Non-pigmented ciliary epithelial cell (primary cell): ENCODE measurements at regions not wholly inside any gene's neighbourhood (a gene's known extent, or its start where the extent isn't known, plus 50 kb on each side); places are given as distances from the start of the nearest gene placed in this dataset.
A peak's percentile ranks its signal among the peaks of the same experiment; 100 is the strongest.

Experiments
- DNase-seq: peaks from one replicate; pipeline ENCODE4 v3.0.0-alpha.2; 2010; ENCODE audit warnings: low read depth

DNA sequence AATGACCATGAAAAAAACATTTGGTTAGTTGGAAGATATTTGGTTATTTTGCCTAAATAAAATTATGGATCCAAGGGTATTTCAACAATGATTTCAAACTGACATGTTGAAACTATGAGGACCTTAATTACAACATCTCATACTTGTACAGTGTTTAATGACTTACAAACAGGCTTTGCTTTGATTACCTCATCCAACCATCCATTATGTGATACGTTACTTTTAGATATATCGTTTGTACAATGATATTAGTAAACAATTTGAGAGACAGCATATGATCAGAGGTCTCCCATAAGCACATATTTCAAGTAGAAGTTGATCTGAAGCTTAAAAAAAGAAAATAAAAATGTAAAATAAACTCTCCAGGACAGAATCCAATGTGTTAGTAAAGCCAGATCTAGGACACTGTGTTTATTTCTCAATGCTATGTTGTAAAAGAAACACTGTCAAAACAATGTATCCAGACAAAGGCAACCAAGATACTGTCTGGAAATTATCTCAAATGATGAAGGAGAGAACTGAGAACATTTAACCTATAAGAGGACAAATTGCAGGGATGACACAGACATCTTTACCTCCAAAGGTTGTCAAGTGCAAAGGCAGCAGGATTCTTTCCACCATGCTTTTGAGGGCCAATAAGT lies 116.0 kb upstream of the TARS1 start:
- DNase-seq, result no peak

DNA sequence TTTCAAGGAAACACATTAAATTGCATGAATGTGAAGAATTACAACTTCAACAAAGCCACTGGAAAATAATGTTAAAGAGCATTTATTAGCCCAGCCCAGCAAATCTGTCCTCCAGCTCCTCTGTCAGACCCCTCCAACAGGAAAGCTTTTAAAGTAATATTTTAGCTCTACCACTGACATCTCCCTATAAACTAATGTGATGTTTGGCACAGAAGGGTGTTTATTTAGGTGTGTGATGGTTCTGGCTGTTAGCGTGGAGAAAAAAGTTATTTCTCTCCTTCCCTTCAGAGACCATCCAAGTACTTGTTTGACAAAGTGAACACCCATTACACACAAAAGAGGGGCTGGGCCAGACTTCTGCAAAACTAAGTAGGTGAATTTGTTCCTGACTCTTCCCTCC lies 111.9 kb upstream of the TARS1 start:
- no peak for DNase-seq

DNA sequence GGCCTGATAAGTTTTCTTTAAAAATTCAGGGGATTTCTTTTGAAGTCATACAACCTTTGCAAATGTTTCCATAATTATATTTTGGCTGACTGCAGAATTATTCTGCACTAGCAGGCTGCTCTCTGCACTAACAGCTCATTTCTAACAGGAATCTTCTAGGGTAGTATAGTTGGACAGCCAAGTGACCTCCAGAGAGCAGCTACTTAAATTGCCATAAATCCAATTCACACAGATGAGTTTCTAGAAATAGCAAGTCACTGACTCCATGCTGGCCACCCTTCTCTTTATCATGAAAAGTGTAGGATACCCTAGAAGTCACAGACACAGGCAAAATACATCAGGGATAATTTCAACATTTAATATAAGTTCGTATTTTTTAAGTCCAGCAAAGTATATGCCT lies 110.9 kb upstream of the TARS1 start:
- no peak for DNase-seq

DNA sequence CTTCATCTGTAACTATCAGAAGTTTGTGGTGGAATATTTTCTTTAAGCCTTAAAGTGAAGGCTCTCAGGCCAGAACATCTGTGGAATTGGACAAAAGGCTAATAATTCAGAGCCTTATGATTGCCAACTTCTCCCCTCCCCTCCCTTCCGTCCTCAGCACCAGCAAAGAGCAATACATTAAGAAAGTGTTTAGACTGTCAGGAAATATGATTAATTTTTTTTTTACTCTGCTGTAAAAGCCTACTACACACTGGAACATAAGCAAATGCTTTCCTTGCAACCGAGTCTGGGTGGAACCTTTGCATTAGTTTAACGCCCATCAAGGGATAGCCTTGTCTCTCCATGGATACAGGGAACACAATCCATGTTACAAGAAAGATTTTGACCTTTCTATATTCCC lies 110.3 kb upstream of the TARS1 start:
- no peak for DNase-seq

DNA sequence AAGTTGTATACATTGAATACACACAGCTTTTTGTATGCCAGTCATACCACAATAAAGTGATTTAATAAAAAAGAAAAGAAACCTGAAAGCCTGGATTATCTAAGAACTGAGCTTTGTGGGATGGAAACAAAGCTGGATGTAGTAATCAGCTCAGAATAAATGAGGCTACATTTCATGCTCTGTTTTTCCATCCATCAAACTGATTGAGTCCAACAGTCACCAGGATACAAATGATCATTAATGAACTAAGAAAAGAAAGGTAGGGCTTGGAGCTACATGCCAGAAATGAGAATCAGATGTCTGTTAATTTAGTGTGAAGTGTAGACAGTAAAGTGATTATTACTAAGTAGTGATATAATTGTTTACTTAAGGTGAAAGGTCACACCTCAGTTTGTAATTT lies 109.8 kb upstream of the TARS1 start:
- DNase-seq, result no peak

DNA sequence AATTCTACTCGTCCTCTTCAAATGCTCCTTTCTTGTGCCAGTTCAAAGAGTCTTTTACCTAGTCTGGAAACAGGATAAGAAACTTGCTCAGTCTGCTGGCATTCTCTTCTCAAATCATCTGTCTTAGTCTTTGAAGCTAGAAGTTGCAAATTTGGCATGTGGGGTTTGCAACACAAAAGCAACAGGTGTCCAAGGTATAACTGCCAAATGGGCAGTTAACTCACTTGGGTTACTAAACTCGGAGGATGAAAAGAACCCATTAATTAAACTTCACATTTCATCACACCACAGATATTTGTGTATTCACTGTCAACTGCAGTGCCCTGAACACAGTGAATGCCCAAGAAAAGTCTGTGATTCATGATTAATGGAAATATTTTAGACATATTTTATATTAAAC lies 108.0 kb upstream of the TARS1 start:
- DNase-seq, result no peak

DNA sequence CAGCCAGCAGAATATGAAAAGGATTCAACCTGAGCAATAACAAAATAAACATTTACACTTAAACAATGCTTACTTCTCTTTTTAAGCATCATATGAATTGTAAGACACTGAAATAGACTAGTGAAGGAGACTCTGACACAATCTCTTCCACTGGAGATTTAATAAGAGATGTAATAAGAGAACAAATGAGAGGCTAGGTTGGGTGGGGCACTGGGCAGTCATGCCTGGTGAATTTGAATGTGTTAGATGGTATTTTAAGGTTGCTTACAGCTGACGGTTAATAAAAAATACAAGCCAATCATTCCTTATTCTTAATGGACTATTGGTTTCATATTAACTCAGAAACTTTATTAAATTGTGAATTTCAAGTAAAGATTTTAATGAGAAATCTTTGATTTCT lies 105.9 kb upstream of the TARS1 start:
- DNase-seq, result no peak

DNA sequence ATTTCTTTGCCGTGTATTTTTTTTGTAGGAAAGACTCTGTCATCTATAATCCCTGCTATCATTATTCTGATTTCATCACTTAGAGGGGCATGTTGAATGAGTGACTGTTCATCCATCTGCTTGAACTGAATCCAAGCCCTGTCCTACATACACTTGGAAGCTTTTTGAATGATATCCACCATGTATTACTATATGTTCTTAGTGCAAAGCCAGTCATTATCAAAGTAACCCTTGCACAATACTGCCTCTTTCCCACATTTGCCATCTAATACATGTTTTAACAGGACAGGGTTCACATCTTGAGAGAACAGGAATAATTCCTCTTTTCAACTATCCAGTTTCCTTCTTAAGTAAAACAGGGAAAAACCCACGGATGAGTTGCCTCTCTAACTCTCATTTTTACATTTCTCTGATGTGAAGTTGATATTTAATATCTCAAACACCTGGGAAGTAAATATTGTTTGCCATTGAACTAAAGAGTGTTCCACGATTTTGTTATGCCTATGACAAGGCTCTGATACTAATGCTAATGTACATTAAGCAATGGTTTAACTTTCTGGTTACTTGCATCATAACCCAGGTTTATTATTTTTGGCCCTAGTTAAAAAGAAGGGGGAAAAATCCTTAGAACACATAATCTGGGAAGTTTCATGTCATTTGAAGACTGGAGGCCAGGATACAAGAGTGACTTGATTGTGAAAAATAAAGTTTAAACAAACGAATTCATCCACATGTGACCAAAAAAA lies 103.7 kb upstream of the TARS1 start:
- no peak for DNase-seq

DNA sequence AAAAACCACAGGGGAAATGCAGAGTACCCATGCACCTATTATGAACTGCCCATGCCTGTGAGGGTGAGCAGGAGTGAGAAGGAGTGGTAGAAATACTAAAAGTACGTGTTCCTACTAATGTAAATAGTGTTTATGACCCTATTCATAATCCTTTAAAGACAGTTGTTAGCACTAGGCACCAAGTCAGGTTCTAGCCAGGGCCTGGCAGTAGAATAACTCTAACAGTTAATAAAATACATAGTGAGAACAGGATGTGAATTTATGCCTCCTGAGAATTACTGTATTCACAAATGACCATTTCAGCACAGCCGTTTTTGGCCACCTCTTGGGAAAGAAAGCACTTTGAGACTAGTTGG lies 103.2 kb upstream of the TARS1 start:
- DNase-seq, result no peak

DNA sequence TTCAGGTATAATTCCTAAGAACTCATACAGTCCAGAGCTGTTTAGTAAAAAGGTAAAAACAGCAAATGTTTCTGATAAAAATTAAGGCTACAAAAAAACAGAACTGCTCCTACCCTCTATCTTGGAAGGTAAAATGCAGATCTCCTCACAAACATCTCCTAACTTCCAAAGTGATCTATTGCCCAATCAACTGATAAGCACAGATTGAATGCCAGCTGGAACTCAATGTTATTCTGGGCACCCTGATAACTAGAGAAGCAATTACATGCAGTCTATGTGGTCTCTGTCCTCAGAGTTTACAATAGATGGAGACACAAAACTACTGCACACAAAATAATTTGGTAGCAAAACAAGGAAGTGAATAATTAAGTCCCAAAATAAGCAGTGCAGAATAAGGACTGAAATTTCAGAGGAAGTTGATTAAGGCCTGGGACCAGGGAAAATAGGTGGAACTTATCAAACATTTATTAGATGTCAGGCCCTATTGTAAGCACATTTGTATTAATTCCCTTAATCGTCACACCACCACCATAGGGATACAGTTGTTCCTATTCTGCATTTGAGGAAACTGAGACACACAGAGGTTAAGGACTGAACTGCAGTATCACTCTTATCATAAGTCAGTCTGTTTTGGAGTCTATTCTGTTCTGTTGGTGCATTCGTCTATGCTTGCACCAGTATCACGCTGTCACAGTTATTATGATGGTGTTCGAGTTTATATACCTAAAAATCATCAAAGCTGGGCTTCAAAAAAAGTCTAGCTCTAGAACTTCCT lies 102.2 kb upstream of the TARS1 start:
- DNase-seq, result no peak

DNA sequence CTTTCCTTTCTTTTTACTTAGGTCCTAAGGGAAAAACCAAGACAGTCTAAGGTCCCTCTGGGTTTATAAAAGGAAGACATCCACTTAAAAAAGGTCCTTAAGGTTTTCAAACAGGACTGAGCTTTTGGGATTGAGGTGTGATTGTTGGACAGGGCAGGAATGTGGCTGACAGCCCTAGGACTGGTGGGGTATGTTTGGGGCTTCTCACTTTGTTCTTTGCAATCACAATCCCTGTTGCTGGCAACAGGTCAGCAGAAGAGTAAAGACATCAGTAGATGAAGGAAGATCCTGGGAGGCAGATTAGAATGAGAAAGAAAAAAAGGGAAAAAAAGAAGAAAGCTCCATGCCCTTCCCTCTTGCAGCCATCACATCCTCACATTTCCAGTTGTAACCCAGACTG lies 101.4 kb upstream of the TARS1 start:
- no peak for DNase-seq

DNA sequence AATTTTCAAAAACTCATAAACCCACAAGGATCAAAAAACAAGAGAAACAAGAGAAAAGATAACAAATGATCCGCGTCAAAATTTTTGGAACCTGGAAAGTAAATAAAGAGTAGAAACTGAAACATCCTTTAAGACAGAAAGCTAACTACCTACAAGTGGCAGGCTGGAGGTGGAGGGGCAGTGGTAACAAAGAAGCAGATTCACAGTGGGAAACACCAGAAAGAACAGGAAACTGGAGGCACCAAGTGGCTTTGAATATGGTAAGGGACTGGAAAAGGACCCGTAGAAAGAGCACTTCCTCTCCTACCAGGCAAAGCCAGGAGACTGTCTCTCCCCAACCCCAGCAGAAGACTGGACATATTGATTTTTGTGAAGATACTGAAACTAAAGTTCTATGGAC lies 100.6 kb upstream of the TARS1 start:
- DNase-seq, result no peak

DNA sequence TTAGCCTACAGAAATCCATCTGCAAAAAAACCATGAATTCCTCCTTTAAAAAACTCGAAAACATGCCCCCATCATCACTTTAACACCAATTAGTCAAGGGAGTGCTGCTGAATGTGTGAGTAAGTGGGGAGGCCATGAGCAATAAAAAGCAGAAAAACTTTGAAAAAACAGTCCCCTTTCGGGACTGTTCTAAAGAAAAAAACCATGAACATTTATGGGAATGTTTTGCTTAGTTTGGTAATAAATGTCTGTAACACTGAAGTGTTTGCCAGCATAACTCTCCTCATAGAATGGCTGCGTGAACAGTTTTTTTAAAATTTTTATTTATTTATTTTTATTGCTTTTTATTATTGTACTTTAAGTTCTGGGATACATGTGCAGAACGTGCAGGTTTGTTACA lies 99.4 kb upstream of the TARS1 start:
- no peak for DNase-seq

DNA sequence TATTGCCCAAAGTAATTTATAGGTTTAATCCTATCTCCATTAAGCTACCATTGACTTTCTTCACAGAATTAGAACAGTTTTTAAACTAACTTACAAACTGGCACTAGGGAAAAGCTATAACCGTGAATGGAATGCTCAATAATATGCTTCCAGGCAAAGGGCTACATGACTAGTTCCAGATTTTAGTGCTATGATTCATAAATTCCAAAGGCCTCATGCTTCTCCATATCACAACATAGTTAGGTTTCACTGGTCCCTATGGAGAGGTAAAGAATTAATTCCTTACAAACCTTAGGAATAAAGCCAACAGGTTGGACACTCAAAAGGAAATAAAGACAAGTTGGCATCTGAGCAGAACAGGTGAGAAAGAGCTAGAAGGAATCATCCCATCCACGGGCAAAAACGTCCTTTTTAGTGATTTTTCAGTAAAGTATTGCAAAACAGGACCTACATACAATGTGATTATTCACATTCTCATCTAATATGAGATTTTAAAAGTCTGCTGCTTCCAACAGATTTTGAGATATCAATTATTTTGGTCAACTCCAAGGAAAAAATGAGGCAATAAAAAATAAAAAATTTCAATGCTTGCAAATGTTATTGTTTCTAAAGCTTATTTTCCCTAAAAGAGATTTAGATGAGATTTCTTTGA lies 97.0 kb upstream of the TARS1 start:
- DNase-seq, result peak; percentile 72

DNA sequence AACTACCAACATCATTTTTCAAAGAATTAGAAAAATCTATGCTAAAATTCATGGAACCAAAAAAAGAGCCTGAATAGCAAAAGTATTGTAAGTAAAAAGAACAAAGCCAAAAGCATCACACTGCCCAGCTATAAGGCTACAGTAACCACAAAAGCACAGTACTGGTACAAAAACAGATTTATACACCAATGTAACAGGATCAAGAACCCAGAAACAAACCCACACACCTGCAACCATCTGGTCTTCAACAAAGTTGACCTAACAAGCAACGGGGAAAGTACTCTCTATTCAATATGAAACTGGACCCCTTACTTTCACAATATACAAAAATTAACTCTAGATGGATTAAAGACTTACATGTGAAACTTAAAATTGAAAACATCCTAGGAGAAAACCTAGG lies 94.2 kb upstream of the TARS1 start:
- DNase-seq, result no peak

DNA sequence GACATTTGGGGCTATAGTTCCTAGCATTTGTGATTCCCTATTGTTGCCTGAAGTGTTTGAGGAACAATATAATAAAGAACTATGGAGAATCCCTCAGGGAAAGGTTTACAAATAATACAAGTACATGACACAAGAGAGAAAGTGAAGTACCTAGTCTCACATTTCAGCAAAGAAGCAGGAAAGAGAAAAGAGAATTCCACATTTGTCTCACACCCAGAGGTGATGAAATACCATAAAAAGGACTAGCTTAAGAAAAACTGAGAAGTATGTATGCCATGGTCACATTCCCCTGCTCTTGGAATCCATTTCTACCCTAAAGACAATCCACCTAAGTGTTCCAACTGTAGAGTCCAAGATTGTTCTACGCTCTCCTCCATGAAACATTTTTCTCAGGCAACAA lies 79.0 kb upstream of the TARS1 start:
- DNase-seq, result no peak

DNA sequence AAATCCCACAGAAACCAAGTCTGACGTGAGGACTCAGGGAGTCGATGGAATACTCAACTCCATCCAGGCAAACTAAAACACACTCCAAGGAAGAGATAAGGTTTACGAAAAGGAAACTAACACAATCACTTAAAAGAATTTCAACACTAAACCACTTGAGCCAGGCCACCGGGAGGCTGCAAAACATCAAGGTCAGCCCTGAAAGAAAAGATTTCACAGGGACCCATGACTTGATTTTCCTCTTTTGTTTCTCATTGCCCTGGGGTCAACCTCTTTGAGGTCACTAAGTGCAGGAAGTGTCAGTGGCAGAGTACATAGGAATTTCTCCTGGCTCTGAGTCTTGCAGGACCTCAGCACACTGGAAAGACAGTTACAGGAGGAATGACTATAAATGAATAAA lies 77.8 kb upstream of the TARS1 start:
- no peak for DNase-seq

DNA sequence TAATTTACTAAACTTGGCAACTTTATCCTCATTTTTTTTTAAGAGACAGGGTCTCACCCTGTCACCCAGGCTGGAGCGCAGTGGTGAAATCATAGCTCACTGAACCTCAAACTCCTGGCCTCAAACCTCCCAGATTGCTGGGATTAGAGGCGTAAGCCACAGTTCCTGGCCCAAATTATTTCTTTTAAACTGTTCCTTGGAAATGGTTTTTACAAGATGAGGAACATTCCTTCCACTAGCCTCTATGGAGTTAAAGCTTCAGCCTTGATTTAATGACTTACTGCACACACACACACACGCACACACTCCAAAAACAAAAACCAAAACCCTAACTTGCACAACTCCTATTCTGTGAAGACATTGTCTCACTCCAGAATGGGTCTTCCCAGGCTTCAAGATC lies 77.2 kb upstream of the TARS1 start:
- no peak for DNase-seq

DNA sequence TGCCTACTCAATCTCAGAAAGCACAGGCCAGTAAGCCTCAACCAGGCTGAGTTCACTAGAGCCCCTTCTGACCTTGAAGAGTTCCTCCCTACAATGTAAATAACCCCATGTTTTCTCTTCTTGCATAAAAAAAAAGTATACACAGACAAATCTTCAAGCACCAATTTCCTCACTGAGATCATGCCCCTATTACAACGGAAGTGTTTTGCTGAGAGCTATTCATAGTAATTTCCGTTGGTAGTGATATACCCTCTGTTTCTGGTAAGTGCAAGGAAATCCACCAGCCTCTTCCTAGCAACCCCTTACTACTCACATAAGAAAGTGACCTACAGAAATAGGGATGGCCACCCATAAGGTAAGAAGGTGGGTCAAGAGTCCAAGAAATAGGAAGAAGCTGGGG lies 76.4 kb upstream of the TARS1 start:
- no peak for DNase-seq

DNA sequence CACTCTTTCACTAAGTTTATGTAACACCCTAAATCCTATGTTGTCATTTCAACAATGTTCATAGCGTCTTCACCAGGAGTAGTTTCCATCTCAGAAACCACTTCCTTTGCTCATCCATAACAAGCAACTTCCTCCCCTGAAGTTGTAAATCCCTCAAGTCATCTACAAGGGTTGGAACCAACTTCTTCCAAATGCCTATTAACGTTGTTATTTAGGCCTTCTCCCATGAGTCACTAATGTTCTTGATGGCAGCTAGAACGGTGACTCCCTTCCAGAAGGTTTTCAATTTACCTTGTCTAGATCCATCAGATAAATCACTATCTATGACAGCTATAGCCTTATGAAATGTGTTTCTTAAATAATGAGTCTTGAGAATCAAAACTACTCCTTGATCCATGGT lies 73.3 kb upstream of the TARS1 start:
- no peak for DNase-seq

DNA sequence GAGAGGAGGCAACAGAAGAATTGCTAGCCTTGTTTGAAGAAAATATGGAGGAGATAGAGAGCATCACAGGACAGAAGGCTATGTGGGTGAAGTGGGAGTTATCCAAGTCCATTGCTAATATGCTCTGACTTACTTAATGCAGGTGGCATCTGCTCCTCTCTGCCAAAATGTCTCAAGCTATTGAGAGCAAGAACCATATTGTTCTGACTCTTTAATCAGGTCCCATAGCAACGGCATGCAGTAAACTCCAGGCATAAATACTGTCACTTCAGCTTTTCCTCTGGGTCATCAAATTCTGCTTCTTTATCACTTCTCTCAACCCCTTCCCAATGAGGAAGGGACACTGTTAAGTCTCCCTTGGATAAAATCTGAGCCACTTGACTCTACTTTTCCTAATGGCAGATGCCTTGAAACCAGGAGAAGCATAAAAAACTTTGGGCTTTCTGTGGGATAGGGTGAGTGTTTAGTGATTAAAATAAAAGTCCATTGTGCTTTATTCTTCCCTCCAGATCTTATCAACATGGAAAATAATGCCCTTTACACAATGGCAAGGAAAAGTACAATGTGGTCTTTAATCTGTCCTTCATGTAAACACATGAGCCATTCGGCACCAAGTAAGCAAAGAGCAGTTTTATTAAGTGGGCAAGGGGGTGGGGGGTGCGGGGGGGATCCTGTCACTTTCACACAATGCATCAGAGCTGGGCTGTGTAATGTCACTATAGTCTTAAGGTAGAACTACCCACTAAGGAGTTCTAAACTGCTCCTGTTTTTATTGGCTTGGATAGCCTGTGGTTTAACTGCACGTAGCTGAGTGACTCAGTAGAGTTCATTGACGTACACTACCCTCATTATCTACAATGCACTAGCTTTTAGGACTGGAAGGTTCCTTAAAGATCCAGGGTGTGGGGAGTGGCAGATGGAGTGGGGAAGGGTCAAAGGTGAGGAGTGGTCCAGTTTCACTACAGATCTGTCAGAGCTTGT lies 71.0 kb upstream of the TARS1 start:
- peak; percentile 89 for DNase-seq

DNA sequence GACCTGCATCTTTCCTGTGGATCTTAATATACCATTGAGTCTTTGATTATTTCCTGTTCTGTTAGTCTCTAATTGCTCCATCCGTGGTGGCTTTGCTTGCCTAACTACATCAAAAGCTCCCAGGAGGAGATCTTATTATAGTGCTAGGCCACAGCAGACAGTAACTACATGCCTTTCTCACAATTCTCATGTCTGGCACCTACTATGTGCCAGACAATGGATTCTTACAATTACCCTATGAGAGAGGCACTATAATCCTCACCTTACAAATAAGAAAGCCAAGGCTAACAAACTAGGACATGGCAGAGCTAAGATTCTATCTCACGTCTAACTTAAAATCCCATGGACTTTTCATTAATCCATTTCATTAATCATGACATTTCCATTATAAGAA lies 70.3 kb upstream of the TARS1 start:
- no peak for DNase-seq
